HG03045 (cell line): ENCODE measurements at regions not wholly inside any gene's neighbourhood (a gene's known extent, or its start where the extent isn't known, plus 50 kb on each side); places are given as distances from the start of the nearest gene placed in this dataset.
"Not testable (repeated sequence)": the region's sequence is repeated elsewhere in the genome, so short reads cannot be mapped to it uniquely, and the experiment has no call there.

Experiments
- ATAC-seq: cut with Tn5 transposase; IDR thresholded peaks from one replicate; pipeline ENCODE4 v1.9.1; 2021; ENCODE audit warnings: mild to moderate bottlenecking, moderate library complexity; ENCODE audit not compliant: unreplicated experiment

DNA sequence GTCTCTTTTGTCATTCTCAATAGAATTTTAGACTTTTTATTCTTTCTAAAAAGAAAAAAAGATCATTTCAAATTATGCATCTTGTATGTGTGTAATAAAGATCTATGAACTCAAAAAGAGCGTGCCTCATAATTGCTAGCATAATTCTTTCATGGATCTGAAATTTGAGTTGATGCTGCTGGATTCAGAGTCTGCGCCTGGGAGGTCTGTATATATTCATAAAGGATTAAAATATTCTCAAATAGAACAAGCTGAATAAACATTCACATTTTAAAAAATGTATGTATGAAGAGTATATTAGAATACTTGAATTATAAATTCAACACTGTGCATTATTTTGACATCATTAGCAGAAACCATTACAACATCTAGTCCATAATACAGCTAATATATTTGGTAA is 297.8 kb upstream of the GRAMD2B start:
- ATAC-seq, result no peak

DNA sequence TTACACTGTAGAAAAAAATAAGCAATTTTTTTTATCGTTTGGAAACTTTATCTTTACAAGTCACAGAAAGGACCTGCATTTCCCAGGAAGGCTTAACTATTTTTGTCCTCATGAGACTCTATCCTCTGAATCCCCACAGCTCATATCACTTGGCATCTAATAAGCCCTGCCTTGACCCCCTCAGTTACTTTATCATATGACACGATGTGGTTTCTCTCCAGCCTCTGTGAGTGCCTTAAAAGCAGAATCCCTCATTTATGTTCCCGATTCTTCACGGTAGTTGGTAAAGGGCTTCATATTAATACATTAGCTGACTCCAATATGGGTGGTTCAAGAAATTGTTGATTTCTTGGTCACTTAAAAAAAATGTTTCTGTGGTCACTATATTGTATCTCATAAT is 296.6 kb upstream of the GRAMD2B start:
- no peak for ATAC-seq

DNA sequence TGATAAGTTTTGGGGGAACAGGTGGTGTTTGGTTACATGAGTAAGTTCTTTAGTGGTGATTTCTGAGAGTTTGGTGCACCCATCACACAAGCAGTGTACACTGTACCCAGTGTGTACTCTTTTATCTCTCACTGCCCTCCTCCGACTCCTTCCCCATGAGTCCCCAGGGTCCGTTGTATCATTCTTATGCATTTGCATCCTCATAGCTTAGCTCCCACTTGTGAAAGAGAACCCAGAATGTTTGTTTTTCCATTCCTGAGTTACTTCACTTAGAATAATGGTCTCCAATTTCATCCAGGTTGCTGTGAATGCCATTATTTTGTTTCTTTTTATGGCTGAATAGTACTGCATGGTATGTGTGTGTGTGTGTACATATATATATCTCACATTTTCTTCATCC is 295.8 kb upstream of the GRAMD2B start:
- ATAC-seq, result not testable (repeated sequence)

DNA sequence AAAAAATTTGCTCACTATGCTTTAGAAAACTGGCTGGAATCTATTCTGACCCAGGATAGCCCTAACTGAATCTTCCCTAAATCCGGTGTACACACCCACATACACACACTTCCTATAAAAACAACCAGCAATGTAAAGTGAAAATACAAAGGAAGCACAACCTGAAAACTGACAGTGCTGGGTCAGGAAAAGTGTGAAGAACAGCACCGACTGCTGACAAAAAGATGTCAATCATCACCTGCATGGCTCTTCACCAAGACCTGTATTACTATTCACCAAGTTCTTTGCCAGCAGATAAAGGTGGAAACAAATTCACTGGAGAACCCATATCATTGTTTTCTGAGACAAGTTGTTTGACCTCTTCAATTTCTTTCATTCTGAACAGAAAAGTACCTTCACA is 293.8 kb upstream of the GRAMD2B start:
- no peak for ATAC-seq

DNA sequence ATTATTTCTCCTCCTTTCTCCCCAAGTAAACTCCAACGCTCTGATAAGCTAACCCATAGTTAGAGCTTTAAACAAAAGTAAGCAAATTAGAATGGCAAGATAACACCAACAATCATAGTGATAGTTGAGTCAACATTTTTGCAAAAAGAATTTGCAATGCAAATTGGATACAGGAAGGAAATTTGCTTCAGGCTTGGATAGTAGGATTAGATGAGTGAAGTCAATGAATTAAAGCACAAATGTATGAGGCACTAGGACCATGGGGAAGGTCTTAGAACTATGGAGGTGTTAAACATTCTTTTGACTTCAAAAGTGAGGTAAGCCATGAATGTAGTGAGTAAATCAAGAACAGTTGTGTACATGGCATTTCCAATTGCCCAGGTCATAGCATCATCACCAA is 289.8 kb upstream of the GRAMD2B start:
- ATAC-seq, result no peak

DNA sequence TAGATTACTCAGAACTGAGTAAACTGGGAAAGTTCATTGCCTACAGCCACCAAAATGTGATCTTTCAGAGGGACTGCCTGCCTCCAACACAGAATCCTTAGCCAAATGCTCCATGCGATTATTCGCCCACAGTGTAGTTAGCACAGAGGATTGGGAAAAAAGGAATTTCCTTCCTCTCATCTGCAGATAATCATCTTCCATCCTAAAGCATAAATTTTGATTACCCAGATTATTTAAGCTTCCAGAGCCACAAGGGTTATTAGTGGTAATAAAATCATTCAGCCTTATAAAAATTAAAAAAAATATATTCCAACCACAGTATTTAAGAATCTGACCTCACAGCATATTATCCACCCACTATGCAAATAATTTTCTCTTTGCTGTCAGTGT is 285.3 kb upstream of the GRAMD2B start:
- no peak for ATAC-seq

DNA sequence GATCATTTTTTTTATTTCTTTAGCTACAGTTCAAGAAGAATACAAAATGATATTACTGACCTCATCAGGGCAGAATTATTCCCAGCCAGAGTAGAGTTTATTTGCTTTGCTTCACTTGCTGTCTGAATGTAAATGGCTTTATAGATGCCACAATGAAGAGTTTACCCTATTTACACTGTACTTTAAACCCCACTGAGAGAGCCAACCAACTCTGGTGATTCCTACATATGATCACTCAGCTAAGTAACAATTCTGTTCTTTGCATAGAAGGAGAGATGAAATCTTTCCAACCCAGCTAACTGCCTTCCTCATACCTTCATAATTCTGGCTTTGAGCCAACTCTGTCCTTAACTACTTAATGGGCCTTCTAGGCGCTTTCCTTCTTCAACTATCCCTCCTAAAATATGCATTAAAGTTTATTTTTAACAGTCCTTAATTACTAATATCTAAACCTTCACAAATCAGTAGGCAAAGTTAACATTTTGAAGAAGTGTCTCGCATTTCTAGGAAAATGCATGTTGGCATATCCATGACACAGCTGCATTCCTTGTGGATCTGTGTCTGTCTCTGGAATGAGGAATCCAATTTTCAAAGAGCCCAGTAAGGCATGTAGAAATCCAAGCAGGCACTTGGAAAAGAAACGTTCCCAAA is 284.8 kb upstream of the GRAMD2B start:
- no peak for ATAC-seq

DNA sequence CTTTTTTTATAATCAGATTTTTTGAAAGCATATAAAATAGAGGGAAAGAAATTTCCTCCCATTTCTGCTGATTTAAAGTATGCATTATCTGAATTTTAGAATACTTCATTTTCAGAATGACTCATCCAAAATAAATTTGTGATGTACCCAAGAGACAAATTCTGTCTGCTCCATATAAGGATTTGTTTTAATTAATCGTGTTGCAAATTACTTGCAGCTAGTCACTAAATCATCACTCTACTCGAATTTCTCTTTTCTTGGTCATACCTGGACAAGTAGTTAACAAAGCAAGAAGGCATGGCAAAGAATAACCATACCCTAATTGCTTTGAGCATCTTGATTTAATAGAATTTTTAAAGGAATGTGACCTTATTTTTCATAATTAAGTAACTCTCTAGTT is 284.1 kb upstream of the GRAMD2B start:
- ATAC-seq, result no peak

DNA sequence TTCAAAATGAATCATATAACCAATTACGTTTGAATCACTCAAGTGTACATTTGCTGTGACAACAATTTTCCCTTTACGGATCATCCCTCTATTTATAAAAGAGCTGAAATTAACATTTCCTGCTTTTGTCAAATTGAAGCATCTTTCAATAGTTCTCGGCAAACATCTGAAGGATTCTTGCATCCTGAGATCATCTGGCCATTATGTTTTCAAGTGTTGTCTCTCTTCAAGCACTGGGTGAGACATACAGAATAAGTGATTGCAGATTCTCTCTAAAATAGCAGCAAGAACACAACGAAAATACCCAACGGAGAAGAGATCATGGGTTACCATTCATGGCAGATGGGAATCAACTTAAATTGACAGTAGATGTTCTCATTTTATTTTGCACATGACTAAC is 283.4 kb upstream of the GRAMD2B start:
- no peak for ATAC-seq

DNA sequence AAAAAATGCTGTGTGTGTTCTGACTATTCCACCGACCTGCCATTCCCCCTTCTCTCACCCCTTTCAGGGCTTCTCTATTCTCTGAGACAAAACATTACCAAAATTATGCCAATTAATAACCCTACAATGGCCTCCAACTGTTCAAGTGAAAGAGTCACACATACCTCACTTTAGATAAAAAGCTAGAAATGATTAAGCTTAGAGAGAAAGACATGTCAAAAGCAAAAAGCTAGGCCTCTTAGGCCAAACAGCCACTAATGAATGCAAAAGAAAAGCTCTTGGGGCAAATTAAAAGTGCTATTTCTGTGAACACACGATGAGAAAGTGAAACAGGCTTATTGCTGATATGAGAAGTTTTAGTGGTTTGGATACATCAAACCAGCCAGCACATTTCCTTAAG is 279.6 kb upstream of the GRAMD2B start:
- no peak for ATAC-seq

DNA sequence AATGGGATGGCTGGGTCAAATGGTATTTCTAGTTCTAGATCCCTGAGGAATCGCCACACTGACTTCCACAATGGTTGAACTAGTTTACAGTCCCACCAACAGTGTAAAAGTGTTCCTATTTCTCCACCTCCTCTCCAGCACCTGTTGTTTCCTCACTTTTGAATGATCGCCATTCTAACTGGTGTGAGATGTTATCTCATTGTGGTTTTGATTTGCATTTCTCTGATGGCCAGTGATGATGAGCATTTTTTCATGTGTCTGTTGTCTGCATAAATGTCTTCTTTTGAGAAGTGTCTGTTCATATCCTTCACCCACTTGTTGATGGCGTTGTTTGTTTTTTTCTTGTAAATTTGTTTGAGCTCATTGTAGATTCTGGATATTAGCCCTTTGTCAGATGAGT is 272.9 kb upstream of the GRAMD2B start:
- ATAC-seq, result not testable (repeated sequence)

DNA sequence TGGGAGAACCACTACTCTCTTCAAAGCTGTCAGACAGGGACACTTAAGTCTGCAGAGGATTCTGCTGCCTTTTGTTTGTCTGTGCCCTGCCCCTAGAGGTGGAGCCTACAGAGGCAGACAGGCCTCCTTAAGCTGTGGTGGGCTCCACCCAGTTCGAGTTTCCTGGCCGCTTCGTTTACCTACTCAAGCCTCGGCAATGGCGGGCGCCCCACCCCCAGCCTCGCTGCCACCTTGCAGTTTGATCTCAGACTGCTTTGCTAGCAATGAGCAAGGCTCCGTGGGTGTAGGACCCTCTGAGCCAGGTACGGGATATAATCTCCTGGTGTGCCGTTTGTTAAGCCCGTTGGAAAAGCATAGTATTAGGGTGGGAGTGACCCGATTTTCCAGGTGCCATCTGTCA is 267.9 kb upstream of the GRAMD2B start:
- not testable (repeated sequence) for ATAC-seq

DNA sequence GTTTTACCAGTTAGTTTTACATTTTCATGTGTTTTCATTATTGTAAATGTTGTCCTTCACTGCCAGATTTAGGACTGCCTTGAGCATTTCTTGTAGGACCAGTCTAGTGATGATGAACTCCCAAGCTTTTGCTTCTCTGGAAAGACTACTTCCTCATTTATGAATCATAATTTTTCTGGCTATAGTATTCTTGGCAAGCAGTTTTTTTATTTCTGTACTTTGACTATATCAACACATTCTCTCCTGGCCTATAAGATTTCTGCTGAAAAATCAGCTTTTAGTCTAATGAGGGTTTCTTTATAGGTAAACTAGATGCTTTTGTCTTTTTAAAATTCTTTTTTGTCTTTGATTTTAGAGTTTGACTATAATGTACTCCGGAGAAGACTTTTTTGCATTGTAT is 256.8 kb upstream of the GRAMD2B start:
- ATAC-seq, result no peak

DNA sequence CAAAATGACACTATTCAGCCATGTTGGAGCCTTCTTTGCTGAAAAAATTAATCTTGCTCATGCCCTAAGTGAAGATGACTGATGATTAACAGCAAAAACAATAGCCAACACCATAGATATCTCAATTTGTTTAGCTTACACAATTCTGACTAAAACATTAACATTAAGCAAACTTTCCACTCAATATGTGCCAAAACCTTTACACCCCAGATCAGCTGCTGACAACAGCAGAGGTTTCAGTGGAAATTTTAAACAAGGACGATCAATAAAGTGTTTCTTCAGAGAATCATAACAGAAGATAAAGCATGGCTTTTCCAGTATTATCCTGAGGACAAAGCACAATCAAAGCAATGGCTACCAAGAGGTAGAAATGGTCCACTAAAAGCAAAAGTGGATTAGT is 254.4 kb upstream of the GRAMD2B start:
- no peak for ATAC-seq

DNA sequence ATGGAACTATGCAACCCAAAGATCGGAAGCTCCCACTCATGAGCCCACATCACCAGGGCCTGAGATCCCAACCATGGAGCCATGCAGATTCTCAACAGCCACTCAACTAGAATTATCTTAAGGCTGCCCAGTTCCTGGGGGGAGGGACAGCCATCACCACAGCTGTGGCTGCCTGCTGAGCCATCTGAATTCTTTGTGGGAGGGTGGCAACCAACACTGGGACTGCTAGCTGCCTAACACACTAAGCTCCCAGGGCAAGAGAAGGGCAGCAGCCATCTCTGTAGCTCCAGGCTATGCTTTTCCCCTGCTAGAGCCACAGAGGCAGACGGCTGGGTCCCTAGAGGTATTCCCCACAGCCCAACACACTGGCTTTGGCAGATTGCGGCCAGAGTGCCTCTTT is 251.3 kb upstream of the GRAMD2B start:
- ATAC-seq, result no peak

DNA sequence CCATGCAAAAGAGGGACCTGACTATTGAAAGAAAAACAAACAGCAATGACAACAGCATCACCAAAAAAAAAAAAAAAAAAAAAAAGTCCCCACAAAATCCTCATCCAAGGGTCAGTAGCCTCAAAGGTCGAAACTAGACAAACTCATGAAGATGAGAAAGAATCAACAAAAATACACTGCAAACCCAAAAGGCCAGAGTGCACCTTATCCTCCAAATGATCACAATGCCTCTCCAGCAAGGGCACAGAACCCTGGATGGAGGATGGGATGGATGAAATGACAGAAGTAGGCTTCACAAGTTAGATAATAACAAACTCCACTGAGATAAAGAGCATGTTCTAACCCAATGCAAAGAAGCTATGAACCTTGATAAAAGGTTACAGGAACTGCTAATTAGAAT is 250.4 kb upstream of the GRAMD2B start:
- no peak for ATAC-seq

DNA sequence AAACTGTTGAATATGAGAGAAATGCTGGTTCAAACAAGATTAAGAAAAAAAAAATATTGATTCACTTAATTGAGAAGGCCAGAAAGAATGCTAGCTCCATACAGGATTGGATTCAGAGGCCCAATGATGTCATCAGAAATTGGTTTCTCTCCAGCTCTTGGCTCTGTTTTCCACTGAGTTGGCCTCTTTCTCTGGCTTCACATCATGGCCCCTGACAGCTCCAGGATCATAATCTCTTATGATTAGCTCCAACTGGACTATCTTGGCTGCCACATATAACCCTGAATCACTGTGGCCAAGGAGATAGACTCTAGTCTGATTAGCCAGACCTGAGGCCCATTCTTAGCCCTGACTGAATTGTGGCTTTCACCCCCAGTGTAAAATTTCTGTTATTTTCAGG is 244.7 kb upstream of the GRAMD2B start:
- ATAC-seq, result no peak

DNA sequence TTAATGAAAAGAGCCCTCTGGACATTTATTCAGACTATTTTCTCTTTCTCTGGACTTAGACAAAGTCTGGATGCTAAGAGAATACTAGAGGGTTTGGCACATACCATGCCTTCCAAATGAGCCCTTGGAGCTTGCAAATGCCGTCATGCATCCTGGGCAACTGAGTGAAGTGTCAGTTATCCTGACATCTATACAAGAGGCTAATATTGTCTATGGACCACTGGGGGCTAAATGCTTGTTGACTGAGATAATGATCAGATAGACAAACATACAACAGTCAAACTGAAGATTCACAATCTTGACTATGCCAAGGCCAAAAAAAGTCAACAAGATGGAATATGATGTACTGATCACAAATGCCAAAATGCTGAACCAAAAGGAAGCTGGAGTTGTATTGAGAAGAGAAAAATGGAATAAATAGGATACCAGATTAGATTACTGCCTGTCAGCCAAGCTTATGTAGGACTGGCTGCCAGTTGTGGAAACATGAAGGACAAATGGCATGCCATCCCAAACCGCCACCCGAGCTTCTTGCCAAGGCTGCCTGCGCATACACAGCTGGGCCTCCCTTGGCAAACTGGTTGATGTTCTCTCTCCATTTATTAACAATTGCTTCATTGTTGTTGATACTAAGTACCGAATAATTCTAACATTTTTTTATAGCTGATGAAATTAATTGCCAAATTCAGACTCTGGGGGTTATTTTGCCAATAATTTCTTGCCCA is 240.1 kb upstream of the GRAMD2B start:
- ATAC-seq, result no peak

DNA sequence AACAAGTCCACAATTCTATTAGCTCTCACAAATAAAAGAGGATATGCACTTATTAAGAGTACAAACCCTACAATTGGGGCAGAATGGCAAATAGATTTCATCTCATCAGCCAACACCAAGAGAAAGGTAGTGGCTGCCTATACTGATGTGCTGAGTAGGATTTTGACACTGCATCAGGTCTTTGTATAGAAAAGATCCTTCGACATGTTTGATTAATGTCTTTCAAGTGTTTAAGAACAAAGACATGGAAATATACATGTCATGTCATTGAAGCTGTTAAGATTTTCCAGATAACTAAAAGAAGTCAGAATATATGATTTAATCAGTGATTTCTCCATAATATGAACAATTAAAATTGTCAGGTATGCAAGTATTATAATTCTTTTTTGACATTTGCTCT is 238.7 kb upstream of the GRAMD2B start:
- no peak for ATAC-seq

DNA sequence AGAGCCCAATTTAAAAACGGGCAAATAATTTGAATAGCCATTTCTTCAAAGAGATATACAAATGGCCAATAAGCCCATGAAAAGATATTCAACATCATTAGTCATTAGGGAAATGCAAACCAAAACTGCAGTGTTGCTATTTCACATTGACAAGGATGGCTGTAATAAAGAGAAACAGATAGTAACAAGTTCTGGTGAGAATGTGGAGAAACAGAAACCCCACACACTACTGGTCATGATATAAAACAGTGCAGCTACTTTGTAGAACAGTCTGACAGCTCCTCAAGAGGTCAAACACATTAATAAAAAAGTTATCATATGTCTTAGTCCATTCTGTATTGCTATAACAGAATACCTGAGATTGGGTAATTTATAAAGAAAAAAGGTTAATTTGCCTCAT is 237.0 kb upstream of the GRAMD2B start:
- ATAC-seq, result no peak

DNA sequence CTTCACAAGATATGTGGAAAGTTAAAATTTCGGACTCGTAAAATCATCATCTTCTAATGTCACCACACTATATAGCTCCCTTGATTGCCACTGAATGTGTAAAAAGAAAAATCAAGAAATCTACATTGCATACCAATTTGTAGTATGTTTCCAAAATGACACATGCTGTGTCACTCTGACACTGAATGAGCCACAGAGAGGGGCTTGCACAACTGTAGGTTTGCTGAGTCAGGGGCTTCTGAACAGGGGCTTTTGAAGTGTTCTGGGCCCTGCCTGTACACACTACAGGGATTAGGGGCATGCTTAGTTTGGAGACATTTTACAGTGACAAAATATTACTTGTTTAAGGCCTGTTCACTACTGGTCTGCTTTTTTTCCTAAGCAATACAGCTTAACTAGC is 234.4 kb upstream of the GRAMD2B start:
- no peak for ATAC-seq

DNA sequence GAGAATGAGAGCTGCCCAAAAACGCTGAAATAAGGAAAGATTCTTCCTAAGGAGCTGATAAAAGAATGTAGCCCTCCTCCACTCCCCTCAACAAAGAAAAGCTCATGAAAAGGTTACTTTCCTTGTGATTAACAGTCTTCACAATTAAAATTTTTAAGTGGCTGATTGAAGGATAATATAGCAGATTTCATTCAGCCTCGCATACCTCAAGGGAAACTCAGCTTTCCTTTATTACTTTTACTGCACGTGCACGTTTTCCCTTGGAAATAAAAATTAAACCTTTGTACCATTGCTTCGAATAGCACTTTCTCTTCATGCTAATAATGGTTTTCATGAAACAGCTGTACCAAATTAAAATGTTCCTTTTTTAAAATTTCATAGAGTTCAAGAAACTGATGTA is 234.0 kb upstream of the GRAMD2B start:
- no peak for ATAC-seq

DNA sequence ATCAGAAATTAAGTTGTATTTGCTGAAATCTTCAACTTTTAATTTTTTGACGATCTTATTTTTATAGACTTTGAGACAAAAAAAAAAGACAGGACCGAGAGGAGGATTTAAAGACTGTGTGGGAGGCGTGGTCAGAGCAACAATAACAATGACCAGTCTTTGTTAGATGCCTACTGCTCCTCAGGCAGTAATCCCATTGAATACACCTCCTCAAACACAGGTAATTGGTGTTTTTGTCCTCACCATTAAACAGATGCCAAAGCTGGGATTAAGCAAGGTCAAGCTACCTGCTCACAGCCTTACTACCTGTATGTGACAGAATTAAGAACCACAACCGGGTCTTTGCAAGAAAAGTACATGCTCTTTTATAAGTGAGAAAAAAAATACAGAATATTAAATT is 233.3 kb upstream of the GRAMD2B start:
- no peak for ATAC-seq
